ENCODE measurements at regions not wholly inside any gene's neighbourhood (a gene's known extent, or its start where the extent isn't known, plus 50 kb on each side); places are given as distances from the start of the nearest gene placed in this dataset.

DNA sequence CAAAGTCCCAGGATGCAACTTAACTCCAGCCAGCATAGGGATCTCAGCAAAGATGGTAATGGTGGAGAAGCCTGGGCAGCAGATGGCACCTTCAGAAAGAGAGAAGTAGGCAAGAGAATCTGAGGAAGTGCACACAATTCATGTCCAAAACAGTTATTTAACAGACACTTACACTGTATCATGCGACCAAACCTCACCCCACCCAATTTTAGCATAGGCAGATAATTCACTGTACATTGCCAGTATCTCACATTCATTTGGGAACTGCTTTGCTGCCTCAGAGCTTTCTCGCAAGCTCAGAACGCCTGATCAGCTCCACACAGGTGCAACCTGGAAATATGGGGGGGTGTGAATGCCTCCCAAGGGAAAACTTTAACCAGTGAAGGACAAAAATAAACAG, 143.0 kb upstream of the MAOA start:
- intact Hi-C loops (cut with DNase I, micrococcal nuclease), result no loop called here
- ATAC-seq (no peak), DNase-seq (no peak)
- Histone ChIP-seq H3K36me3 (ENCODE audit: low read depth) (no peaks in the 10 kb centered on the region), H3K9me3 (no peaks in the 10 kb centered on the region), H3K4me1 (ENCODE audit: low read depth) (no peaks in the 10 kb centered on the region), H3K4me3 (no peak overlapping the region)
- TF ChIP-seq, protein P1, sequence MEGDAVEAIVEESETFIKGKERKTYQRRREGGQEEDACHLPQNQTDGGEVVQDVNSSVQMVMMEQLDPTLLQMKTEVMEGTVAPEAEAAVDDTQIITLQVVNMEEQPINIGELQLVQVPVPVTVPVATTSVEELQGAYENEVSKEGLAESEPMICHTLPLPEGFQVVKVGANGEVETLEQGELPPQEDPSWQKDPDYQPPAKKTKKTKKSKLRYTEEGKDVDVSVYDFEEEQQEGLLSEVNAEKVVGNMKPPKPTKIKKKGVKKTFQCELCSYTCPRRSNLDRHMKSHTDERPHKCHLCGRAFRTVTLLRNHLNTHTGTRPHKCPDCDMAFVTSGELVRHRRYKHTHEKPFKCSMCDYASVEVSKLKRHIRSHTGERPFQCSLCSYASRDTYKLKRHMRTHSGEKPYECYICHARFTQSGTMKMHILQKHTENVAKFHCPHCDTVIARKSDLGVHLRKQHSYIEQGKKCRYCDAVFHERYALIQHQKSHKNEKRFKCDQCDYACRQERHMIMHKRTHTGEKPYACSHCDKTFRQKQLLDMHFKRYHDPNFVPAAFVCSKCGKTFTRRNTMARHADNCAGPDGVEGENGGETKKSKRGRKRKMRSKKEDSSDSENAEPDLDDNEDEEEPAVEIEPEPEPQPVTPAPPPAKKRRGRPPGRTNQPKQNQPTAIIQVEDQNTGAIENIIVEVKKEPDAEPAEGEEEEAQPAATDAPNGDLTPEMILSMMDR (IDR thresholded peaks at IDR 0.05), result no peak

DNA sequence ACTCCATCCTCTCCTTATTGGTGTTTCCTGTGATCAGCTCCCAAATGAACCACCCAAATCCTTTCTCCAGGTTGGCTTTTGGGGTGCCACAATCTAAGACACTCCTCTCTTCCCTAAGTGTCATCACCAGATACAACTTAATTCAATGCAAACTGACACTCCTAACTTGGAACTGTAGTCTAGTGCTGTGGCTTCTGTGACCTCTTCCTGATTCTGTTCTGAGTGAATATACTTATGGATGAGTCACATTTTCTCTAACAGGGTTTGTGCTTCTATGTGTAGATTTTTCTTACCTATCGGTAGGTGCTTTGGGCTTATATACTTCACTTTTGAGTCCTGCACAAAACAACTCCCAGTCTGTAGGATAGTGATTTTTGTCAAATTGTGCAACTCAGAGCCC, 141.3 kb upstream of the MAOA start:
- TF ChIP-seq, protein P1 (IDR thresholded peaks at IDR 0.05), result no peak
- Histone ChIP-seq H3K4me3 (no peak overlapping the region), H3K9me3 (no peaks in the 10 kb centered on the region), H3K36me3 (ENCODE audit: low read depth) (no peaks in the 10 kb centered on the region), H3K4me1 (ENCODE audit: low read depth) (no peaks in the 10 kb centered on the region)
- ATAC-seq (no peak), DNase-seq (no peak)
- intact Hi-C loops (cut with DNase I, micrococcal nuclease), result no loop called here

DNA sequence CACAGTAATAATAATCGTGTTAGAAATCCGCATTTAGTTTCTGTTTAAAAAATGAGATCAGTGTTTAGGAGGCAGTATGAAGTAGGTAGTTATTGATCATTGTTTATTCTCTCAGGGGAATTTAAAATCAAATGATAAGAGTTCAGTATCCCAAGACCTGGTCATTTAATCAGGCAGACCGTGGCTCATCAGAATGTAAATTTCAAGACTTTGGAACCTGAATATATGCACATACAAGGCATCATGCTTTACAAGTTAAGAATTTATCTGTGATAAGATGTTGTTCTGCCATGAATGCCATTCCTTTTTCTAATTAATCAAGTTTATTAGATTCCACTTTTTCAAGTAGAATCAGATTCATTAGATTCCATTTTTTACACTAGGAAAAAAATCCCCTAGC, 133.5 kb upstream of the MAOA start:
- TF ChIP-seq, protein P1 (IDR thresholded peaks at IDR 0.05), result no peak
- no peaks in the 10 kb centered on the region for H3K4me1 ChIP-seq (ENCODE audit: low read depth)
- no peaks in the 10 kb centered on the region for H3K9me3 ChIP-seq
- no peak for DNase-seq
- H3K4me3 ChIP-seq, result no peak overlapping the region
- no peaks in the 10 kb centered on the region for H3K36me3 ChIP-seq (ENCODE audit: low read depth)
- intact Hi-C loops (cut with DNase I, micrococcal nuclease), result no loop called here
- no peak for ATAC-seq

DNA sequence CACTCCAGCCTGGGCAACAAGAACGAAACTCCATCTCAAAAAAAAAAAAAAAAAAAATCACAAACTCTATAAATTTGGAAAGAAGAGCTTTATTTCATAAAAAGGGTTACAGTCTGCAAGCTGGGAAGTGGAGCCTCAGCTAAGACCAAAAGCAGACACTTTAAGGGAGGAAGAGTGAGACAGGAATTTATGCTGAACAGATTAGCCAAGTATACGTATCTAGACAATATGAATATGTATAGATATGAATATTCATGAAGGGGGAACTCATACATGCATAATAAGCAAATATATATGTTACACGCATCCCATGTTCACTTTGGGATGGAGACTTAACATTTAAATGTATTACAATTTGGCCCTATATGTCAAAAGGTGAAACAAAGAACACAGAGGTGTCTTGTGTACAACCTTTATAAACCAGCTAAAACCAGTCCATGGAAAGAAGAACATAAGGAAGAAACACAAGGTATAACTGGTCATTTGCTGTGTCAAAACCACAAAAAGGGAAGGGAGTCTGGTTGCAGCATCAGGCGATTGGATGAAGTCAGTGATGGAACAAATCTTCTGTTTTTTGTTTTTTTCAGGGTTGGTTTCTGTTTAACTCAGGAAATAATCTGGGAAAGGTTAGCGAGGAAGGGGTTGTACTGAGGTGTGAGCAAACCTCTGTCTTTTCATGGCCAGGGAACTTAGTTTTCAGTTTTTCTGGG, 130.0 kb upstream of the MAOA start:
- no peak for DNase-seq
- Histone ChIP-seq H3K4me3 (no peak overlapping the region), H3K9me3 (no peaks in the 10 kb centered on the region), H3K4me1 (ENCODE audit: low read depth) (no peaks in the 10 kb centered on the region), H3K36me3 (ENCODE audit: low read depth) (no peaks in the 10 kb centered on the region)
- TF ChIP-seq, protein P1 (IDR thresholded peaks at IDR 0.05), result no peak
- no peak for ATAC-seq
- intact Hi-C loops (cut with DNase I, micrococcal nuclease), result no loop called here

DNA sequence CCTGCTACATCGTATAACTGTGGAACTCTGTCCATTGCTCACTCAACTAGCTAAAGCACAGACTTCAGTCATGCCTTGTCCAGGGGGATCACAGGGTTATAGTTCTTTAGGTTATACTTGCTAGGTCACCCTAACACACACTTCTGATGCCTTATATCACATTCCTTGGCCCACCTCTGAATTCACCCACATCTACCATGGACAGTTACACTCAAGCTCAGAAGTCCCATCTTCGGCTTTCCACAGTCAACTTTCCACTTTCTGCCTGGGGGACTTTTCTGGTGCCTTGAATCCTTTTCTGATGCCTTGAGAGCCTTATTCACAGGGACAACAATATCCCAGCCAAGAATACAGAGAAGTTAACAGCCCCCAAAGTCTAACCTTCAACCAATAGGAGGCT, 129.2 kb upstream of the MAOA start:
- TF ChIP-seq, protein P1 (IDR thresholded peaks at IDR 0.05), result no peak
- H3K4me1 ChIP-seq (ENCODE audit: low read depth), result no peaks in the 10 kb centered on the region
- no peaks in the 10 kb centered on the region for H3K36me3 ChIP-seq (ENCODE audit: low read depth)
- no peak overlapping the region for H3K4me3 ChIP-seq
- no peaks in the 10 kb centered on the region for H3K9me3 ChIP-seq
- intact Hi-C loops (cut with DNase I, micrococcal nuclease), result no loop called here
- ATAC-seq (no peak), DNase-seq (no peak)

DNA sequence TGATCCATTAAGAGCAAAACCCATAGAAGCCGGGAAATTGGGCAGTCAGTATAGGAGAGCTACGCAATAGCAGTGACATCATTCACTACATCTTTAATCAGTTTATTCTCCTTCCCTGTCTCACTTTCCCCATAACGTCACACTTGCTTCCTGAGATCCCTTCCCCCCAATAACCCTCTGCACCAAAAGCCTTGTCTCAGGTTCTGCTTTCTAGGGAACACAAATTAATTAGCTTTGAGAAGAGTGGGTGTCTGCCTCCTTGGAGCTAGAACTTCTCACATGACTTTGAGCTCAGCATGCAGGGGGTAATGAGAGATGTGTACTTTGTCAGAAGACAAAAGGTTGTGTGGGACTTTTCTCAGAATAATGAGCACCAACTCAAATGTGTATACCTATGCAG, 128.3 kb upstream of the MAOA start:
- DNase-seq (no peak), ATAC-seq (no peak)
- Histone ChIP-seq H3K4me1 (ENCODE audit: low read depth) (no peaks in the 10 kb centered on the region), H3K9me3 (no peaks in the 10 kb centered on the region), H3K36me3 (ENCODE audit: low read depth) (no peaks in the 10 kb centered on the region), H3K4me3 (no peak overlapping the region)
- intact Hi-C loops (cut with DNase I, micrococcal nuclease), result no loop called here
- TF ChIP-seq, protein P1 (IDR thresholded peaks at IDR 0.05), result no peak

All from mucosa of descending colon (tissue), 3 donors.